GM19463 (cell line): ENCODE measurements at regions not wholly inside any gene's neighbourhood (a gene's known extent, or its start where the extent isn't known, plus 50 kb on each side); places are given as distances from the start of the nearest gene placed in this dataset.
"Not testable (repeated sequence)": the region's sequence is repeated elsewhere in the genome, so short reads cannot be mapped to it uniquely, and the experiment has no call there.

Experiments
- ATAC-seq: cut with Tn5 transposase; IDR thresholded peaks from one replicate; pipeline ENCODE4 v1.9.1; 2021; ENCODE audit warnings: mild to moderate bottlenecking, moderate library complexity; ENCODE audit not compliant: unreplicated experiment

DNA sequence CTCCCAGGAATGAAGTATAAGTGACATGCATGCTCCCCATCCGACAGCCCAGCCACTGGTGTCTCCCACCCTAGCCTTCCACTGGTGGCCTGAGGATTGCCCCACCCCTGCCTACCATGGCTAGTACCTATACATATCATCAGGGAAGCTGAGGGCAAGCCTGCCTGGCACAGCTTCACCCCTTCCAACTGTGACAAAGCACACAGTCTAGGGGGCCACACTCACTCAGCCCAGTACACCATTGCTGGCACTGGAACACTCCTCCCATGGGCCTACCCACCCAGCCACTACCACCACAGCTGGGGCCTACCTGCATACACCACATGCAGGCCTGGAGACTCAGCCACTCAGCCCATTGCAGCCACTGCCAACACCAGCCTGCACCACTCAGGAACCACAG lies 393.1 kb upstream of the STEAP1 start:
- ATAC-seq, result no peak

DNA sequence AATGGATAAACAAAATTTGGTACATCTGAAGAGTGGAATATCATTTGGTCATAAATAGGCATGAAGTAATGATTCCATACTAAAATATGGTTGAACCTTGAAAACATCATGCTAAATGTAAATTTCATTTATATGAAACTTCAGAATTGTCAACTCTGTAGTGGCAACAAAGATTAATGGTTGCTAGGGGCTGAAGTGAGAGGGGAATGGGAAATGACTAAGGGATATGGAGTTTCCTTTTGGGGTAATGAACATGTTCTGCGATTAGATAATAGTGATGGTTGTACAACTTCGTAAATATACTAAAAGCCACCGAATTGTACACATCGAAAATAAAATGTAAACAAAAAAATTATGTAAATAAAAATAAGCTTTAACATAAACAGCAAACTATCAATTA lies 384.1 kb upstream of the STEAP1 start:
- no peak for ATAC-seq

- no peak for ATAC-seq
These were observed 383.1 kb upstream of the STEAP1 start for GRCh38 chr7:89771003-89771636.

DNA sequence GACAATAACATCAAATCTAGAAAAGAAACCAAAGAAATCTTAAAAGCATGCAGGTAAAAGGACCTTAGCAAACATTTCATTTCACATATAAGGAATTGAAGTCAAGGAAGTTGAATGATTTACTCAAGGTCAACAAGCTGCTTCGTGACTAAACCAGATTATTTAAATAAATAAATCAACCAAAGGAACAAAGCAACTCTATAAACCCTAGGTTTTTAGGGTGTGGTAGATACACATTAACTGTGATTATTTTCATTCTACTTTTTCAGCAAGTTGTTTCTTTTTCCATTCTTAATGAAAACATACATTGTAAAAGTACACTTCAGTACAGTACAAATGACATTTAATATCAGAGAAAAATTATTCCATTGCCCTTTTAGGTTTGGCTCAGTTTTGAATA lies 382.0 kb upstream of the STEAP1 start:
- ATAC-seq, result no peak

DNA sequence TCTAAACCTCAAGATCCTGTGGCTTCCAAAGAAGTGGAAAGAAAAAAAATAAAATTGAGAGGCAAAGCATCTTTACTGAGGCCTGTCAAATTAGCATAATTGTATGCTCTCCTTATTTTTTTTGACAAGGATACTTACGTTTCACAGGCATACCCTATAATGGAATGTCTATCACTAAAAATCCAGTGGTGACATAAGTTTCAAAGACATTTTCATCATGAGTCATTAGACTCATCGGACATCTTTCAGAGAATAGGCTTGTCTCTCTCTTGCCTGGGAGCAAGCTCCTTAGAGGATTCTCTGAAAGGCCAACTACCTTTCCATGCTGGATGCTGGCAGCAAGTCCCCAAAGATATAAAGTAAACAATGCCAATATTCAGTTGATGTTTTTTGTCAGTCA lies 380.7 kb upstream of the STEAP1 start:
- ATAC-seq, result no peak

DNA sequence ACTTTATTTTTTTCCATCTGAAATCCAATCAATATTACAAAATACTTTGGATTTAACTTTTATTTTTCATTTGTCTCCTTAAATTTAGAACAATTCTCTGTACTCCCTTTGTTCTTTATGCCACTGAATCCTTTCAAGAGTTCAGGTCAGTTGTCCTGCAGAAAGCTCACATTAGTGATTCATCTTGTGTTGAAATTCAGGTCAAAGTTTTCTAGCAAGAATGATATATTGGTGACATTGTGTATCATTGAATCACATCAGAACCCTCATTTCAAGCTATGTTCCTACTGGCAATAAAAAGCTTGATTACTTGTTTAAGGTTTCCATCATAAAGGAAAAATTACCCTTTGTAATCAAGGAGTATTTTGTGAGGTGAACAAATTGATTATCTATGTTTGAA lies 378.8 kb upstream of the STEAP1 start:
- ATAC-seq, result no peak

DNA sequence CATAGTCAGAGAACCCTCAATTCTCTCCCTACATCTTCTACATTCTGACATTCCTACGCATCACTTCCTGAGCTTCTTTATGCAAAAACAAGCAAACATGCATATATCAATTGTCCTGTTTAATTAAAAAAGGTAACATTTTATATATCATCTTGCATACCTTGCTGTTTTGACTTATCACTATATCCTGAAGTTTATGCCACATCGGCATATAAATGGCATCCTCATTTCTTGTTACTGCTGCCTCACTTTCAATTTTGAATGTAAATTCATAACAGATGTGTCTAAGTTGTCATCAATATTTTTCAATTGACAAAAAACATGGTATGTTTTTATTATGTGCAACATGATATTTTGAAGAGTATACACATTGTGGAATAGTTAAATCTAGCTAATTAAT lies 377.3 kb upstream of the STEAP1 start:
- ATAC-seq, result no peak

DNA sequence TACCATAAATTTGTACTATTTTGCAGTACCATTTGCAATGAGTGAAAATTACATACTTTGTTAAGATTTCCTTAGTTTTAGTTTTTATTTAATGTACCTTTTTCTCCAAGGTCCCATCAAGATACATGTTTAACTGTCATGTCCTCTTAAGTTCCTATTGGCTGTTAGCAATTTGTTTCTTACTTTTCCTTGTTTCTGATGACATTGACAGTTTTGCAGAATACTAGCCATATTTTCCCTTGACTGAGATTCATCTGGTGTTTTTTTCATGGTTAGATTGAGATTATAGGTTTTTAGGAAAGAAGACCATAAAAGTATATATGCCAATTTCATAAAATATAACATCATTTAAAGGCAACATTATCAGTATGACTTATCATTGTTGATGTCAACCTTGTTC lies 376.8 kb upstream of the STEAP1 start:
- no peak for ATAC-seq

DNA sequence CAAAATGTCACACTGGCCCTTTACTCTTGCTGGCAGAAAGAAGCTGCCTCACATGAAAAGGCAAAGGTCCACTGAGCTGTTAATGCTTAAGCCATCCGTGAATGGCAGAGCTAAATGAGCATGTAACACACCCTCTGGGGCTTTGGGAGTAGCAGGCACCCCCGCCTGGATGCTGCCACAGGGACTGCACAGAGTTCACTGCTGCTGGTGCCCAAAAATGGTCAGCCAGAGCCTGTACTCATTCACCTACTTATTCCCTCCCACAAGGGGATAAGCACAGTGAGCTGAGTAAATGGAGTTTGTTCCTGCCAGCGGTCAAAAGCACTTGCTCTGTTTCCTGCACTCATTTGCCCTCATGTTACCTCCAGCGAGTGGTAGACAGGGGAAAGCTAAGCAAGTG lies 374.0 kb upstream of the STEAP1 start:
- ATAC-seq, result no peak

DNA sequence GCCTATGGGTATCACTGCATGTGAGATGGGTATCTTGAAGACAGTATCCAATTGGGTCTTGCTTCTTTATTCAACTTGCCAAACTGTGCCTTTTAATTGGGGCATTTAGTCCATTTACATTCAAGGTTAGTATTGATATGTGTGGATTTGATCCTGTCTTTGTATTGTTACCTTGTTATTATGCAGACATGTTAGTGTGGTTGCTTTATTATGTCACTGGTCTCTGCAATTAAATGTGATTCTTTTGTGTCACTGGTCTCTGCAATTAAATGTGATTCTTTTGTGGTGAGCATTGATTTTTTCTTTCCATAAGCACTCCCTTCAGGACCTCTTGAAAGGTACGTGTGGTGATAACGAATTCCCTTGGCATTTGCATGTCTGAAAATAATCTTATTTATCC lies 357.8 kb upstream of the STEAP1 start:
- ATAC-seq, result no peak

DNA sequence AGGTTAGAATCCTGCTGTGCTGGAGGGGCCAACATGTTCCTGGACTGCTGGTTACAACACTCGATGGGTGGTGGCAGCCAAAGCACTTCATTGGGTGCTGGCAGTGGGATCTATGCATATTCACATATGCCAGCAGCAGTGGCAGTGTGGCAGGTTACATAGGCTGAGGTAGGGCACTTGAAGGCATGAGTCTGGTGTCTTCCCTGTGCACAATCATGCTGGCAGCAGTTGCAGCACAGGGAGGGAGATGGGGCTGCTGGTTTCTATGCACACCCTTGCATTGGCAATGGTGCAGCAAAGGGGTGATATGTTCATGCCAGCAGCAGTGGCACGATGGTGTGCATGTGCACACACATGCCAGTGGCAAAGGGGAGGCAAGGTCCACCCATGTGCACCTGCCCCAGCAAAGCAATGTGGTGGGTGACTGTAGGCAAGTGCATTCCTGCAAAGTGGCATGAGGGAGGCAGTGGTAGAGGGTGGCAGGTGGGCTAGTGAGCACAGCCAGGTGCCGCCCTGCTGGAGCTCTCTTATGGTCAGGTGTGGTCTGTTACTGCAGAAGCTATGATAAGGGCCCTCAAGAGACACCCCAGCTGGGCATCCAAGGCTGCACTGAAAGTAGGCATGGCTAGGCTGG lies 356.2 kb upstream of the STEAP1 start:
- ATAC-seq, result no peak

DNA sequence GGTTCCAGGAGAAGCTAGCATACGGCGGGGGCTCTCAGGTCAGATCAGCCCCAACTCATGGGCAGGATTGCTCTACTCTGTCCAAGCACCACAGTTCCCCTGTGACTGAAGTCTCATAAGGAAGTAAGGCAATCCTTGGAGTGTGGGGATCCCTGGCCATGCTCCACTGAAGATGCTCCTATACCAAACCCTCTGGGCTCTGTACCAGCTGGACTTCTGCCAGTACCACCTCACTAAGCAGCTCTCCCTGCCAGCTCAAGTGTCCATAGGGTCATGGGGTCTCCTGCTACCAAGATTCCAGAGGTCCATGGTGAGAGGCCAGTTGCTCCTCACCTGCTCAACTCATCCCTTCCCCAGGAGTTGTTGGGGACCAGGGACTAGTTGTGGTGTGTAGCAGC lies 355.7 kb upstream of the STEAP1 start:
- no peak for ATAC-seq

- no peak for ATAC-seq
These were observed 353.5 kb upstream of the STEAP1 start for GRCh38 chr7:89800761-89801160.

DNA sequence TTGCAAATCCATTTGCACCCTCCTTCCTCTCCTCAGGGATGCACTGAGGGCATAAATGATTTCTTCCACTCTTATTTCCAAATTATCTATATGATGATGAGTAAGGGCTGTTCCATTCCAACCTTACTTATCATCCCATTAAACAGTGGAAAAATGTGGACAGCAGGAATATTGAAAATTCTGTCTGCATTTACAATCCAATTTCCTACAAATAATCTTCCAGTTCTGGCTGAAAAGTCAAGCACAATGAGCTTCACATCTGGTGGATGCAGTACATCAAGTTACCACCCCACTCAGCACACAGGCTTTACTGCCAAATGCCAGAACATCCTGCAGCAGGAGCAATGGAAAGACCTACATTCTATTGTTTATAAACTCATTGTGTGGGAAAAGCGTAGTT lies 345.0 kb upstream of the STEAP1 start:
- ATAC-seq, result no peak

DNA sequence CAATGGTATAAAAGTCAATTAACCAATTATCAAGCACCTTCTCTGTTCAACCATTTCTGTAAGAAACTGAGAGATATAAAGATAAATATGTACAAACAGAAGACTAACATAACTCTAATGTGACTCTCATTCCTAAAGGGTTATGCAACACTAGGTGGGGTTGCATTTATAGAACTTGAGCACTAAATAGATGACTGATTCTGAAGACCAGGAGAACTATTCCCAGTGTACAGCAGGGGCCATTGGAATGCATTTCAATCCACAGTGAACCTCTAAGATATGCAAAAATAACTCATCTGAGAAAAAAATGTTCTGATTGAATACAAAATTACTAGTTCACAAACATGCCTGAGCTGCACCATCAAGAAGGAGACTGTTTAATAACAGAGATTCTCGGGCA lies 341.2 kb upstream of the STEAP1 start:
- no peak for ATAC-seq

DNA sequence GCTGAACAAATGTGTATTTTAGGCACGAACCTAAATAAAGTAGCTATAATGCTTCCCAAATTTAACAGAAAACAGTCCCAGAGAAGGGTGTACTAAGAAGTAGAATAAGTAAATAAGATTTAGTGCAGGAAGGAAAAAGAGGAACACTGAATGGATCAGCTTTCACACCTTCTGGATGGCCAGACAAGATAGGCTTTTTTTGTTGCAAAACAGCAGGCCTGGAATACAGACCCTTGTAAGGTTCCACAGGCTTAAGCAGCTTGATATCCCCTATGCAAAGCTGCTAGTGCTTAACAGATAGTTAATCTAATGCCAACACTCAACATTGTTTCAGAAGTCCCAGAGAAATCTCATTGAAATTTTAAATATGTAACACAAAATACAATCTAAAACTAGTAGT lies 328.1 kb upstream of the STEAP1 start:
- ATAC-seq, result no peak

- ATAC-seq, result no peak
These were observed 327.7 kb upstream of the STEAP1 start for GRCh38 chr7:89826557-89826956.

GRCh38 chr7:89837515-89837914 lies 316.8 kb upstream of the STEAP1 start:
- no peak for ATAC-seq

DNA sequence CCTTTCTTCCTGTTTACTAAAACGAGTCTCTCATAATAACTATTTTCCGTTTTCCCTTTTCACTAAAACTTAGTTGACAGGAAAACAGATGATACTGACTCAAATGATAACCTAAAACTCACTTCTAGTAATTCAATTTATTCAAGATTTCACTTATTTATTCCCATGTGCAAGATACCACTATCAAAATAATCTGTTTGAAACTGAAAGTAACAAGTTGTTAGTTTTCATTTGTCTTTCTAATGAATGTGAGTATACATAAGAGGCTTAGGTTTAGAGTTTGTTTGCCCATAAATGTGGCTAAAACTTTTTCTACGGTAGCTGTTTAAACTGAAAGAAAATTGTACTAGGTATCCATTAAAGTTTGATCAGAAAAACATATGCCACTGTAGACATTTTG lies 314.9 kb upstream of the STEAP1 start:
- no peak for ATAC-seq

GRCh38 chr7:89845952-89846351 lies 308.3 kb upstream of the STEAP1 start:
- ATAC-seq, result no peak

DNA sequence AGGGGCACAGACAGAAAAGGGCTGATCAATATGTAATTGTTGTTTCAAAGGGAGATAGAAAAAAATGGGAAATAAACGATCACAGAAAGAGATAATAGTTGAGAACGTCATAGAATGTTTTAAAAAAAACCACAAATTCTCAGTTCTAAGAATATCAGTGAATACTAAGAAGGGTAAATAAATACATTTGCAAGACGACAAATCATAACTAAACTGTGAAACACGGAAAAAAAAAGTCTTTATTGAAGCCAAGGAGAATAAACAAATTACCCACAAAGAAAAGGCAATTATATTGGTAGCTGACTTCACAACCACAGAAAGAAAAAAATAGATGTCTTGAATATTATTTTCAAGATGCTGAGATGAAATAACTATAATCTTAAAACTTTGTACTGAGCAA lies 305.2 kb upstream of the STEAP1 start:
- no peak for ATAC-seq

DNA sequence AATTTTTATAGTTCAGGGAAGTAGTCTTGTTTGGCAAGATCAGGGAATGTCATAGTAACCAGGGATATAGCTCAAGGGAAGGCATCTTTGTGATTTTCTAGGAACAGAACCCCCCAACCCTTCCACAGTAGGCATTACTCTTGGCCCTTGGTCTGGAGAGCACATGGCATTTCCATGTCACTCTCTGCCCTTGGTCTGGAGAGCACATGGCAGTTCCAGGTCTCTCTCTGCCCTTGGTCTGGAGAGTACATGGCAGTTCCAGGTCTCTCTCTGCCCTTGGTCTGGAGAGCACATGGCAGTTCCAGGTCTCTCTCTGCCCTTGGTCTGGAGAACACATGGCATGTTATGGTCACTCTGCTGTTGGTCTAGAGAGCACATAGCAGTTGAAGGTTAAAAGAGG lies 297.2 kb upstream of the STEAP1 start:
- ATAC-seq, result not testable (repeated sequence)

DNA sequence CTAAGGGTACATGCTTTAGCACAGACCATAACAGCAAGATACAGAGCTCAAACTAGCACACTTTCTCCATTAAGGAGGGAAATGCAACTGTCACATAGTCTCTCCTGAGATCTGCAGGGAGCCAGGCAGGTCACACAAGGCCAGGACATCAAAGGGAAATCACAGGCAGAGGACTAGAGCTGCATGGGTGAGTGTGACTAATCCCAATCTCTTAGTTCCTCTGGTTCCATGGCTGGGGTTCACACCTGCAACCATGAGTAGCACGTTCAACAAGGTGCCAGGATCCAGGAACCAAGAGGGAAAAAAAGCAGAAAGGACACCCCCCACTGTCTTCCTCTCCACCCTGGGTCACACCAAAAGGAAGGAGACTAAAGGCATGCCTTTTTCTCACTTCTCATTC lies 296.5 kb upstream of the STEAP1 start:
- ATAC-seq, result no peak
